ENCODE measurements at regions not wholly inside any gene's neighbourhood (a gene's known extent, or its start where the extent isn't known, plus 50 kb on each side); places are given as distances from the start of the nearest gene placed in this dataset.

- ChIA-PET CTCF (no interaction called here), POLR2A (ENCODE audit: unreplicated experiment) (no interaction called here)
- no peak overlapping the region for H3K56ac ChIP-seq (ENCODE audit: extremely low read depth, insufficient read depth, low read length)
- peak overlapping the region; percentile 16 for H2BK20ac ChIP-seq (ENCODE audit: low read depth, low read length)
- peak; percentile 78 for DNase-seq
- dilution Hi-C loops (cut with HindIII; ENCODE audit: low sequenced_read_pairs, unreplicated experiment), result no loop called here
- H4K8ac ChIP-seq (ENCODE audit: low read depth in 2 of 2, low read length in 2 of 2), result peak overlapping the region; percentile 27 to 61; a peak in 3 of 4 replicates
- H3K9me1 ChIP-seq (ENCODE audit: insufficient read depth, low read length), result peaks cover 30% of the 10 kb centered on the region
- H3K27me3 ChIP-seq (ENCODE audit: control insufficient read depth, insufficient read depth, low read length), result no peaks in the 10 kb centered on the region
- H3K14ac ChIP-seq (replicated peaks; ENCODE audit: low read depth, low read length), result peak overlapping the region; percentile 57
- no peak for ATAC-seq (ENCODE audit: low read depth)
- H3K9me3 ChIP-seq (ENCODE audit: control insufficient read depth, insufficient read depth, low read length), result no peaks in the 10 kb centered on the region
- H4K5ac ChIP-seq (ENCODE audit: low read depth, low read length), result peak overlapping the region; percentile 31
- no peak overlapping the region; the same call in 1 of the 2 replicates for H3K4me2 ChIP-seq (ENCODE audit: low read depth, low read length)
- peak overlapping the region; percentile 65 for H3K18ac ChIP-seq (ENCODE audit: low read depth, low read length)
- no peaks in the 10 kb centered on the region for H3K36me3 ChIP-seq (ENCODE audit: control insufficient read depth, insufficient read depth, low read length)
- 22% methylated on average over 1 of the region's 2 CpGs; no CpG with 5 or more reads in 1 of the 2 experiments for WGBS, 2 experiments (ENCODE audit: extremely low coverage in 2 of 2, insufficient read length in 1 of 2)
- BruUV-seq (replicated peaks), result no TSS peak
- H3K4ac ChIP-seq (ENCODE audit: low read depth, low read length), result peak overlapping the region; percentile 78
- peak overlapping the region; percentile 57; the same call in 1 of the 2 replicates for H3K23ac ChIP-seq (ENCODE audit: low read depth, low read length)
- H3K4me3 ChIP-seq (ENCODE audit: insufficient read depth, low read depth, low read length), result no peak overlapping the region
- peak overlapping the region; percentile 83 for H2BK120ac ChIP-seq (ENCODE audit: low read depth, low read length)
- peaks cover 47% of the 10 kb centered on the region for H3K4me1 ChIP-seq (ENCODE audit: control insufficient read depth, insufficient read depth, low read length)
- H4K20me1 ChIP-seq (ENCODE audit: insufficient read depth, low read length), result no peaks in the 10 kb centered on the region
- peak overlapping the region; percentile 72 for H2BK5ac ChIP-seq (ENCODE audit: low read depth, low read length, poor library complexity, severe bottlenecking)
- H2AK5ac ChIP-seq (ENCODE audit: low read depth, low read length), result peak overlapping the region; percentile 68
- H4K91ac ChIP-seq (ENCODE audit: insufficient read depth, low read depth, low read length), result peak overlapping the region; percentile 73
- H2AFZ ChIP-seq (replicated peaks; ENCODE audit: low read length, poor library complexity), result no peak overlapping the region
- H3K27ac ChIP-seq (ENCODE audit: insufficient read depth, low read length), result peak overlapping the region; percentile 5; the same call in 1 of the 2 replicates
- no peak for TF ChIP-seq MAZ (IDR thresholded peaks at IDR 0.05; ENCODE audit: borderline replicate concordance, low read depth, low read length)
- TF ChIP-seq CEBPB (IDR thresholded peaks at IDR 0.05; ENCODE audit: low read depth, low read length), result 0 out of 2 replicates have a peak, but pooled peaks have one; percentile 2
- TF ChIP-seq MXI1 (IDR thresholded peaks at IDR 0.05; ENCODE audit: borderline replicate concordance, low read depth, low read length), result no peak
- TF ChIP-seq FOS (IDR thresholded peaks at IDR 0.05; ENCODE audit: low read depth, low read length), result no peak
- no peak for TF ChIP-seq RAD21 (IDR thresholded peaks at IDR 0.05; ENCODE audit: low read length)
- TF ChIP-seq ELK1 (IDR thresholded peaks at IDR 0.05; ENCODE audit: borderline replicate concordance, low read depth, low read length), result no peak
- TF ChIP-seq RCOR1 (IDR thresholded peaks at IDR 0.05; ENCODE audit: insufficient replicate concordance, low read length), result no peak
- TF ChIP-seq CTCF (conservative IDR thresholded peaks at IDR 0.05; ENCODE audit: low read depth, low read length), result no peak
- no peak for TF ChIP-seq USF2 (IDR thresholded peaks at IDR 0.05; ENCODE audit: low read depth, low read length)
- TF ChIP-seq CHD1 (IDR thresholded peaks at IDR 0.05; ENCODE audit: low read depth, low read length), result no peak
- no peak for TF ChIP-seq BHLHE40 (IDR thresholded peaks at IDR 0.05; ENCODE audit: low read depth, low read length)
- no peak for TF ChIP-seq SMC3 (IDR thresholded peaks at IDR 0.05; ENCODE audit: low read depth, low read length)
- TF ChIP-seq POLR2A (IDR thresholded peaks at IDR 0.05; ENCODE audit: low read depth, low read length), result no peak
- TF ChIP-seq NFE2L2 (IDR thresholded peaks at IDR 0.05; ENCODE audit: low read depth, low read length), result peak; percentile 81
- no peak for TF ChIP-seq RFX5 (IDR thresholded peaks at IDR 0.05; ENCODE audit: low read depth, low read length)
- no peak for TF ChIP-seq MAFK (IDR thresholded peaks at IDR 0.05; ENCODE audit: low read depth, low read length)
- H3K9ac ChIP-seq (ENCODE audit: low read depth, low read length), result no peak overlapping the region
- in situ Hi-C loops (cut with MboI; ENCODE audit: low sequenced_read_pairs), result no loop called here
- intact Hi-C loops (cut with micrococcal nuclease), result loop anchor here (5.0 kb wide), 1 partner anchor 64 kb away; no protein-coding TSS in a partner anchor
- peak overlapping the region; percentile 51; the same call in 2 of the 3 replicates for H2BK15ac ChIP-seq (ENCODE audit: low read depth, low read length)
- H2AK9ac ChIP-seq (replicated peaks; ENCODE audit: low read depth, low read length, poor library complexity), result peak overlapping the region; percentile 48
- peaks cover 37 to 76% of the 10 kb centered on the region in 2 experiments for H3K79me1 ChIP-seq (ENCODE audit: low read depth in 1 of 2, low read length in 2 of 2)
Observed at GRCh38 chr3:42033741-42034140, 57.4 kb upstream of the TRAK1 start.
